ENCODE measurements at regions not wholly inside any gene's neighbourhood (a gene's known extent, or its start where the extent isn't known, plus 50 kb on each side); places are given as distances from the start of the nearest gene placed in this dataset.

GRCh38 chr2:217163987-217164386 lies 304.1 kb upstream of the TNP1 start:
- TF ChIP-seq CTCF (IDR thresholded peaks at IDR 0.05): no peak
- TF ChIP-seq POLR2A (IDR thresholded peaks at IDR 0.05): no peak
- TF ChIP-seq POLR2AphosphoS5 (IDR thresholded peaks at IDR 0.05): no peak
